ENCODE measurements at regions not wholly inside any gene's neighbourhood (a gene's known extent, or its start where the extent isn't known, plus 50 kb on each side); places are given as distances from the start of the nearest gene placed in this dataset.
A peak's percentile ranks its signal among the peaks of the same experiment; 100 is the strongest.

- TF ChIP-seq, protein P1, sequence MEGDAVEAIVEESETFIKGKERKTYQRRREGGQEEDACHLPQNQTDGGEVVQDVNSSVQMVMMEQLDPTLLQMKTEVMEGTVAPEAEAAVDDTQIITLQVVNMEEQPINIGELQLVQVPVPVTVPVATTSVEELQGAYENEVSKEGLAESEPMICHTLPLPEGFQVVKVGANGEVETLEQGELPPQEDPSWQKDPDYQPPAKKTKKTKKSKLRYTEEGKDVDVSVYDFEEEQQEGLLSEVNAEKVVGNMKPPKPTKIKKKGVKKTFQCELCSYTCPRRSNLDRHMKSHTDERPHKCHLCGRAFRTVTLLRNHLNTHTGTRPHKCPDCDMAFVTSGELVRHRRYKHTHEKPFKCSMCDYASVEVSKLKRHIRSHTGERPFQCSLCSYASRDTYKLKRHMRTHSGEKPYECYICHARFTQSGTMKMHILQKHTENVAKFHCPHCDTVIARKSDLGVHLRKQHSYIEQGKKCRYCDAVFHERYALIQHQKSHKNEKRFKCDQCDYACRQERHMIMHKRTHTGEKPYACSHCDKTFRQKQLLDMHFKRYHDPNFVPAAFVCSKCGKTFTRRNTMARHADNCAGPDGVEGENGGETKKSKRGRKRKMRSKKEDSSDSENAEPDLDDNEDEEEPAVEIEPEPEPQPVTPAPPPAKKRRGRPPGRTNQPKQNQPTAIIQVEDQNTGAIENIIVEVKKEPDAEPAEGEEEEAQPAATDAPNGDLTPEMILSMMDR (IDR thresholded peaks at IDR 0.05): no peak
Measured at GRCh38 chr3:6172871-6173642, 687.9 kb upstream of the GRM7 start.

DNA sequence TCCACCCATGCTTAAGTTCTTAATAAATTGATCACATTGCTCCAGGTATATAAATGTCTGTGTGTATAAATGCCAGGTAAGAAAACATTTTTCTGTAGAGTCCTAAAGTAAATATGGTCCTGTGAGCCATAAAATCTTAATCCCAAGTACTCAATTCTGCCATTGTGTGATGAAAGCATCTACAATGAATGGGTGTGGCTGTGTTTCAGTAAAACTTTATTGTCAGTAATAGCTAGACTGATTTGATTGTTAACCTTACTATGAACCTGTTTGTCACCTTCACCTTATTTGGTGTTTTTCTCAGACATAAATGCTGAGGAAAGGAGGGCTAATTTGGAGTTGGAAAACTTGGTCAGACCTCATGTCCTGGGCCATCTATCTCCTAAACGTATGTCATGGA is 683.5 kb upstream of the GRM7 start:
- TF ChIP-seq, protein P1 (IDR thresholded peaks at IDR 0.05): no peak

DNA sequence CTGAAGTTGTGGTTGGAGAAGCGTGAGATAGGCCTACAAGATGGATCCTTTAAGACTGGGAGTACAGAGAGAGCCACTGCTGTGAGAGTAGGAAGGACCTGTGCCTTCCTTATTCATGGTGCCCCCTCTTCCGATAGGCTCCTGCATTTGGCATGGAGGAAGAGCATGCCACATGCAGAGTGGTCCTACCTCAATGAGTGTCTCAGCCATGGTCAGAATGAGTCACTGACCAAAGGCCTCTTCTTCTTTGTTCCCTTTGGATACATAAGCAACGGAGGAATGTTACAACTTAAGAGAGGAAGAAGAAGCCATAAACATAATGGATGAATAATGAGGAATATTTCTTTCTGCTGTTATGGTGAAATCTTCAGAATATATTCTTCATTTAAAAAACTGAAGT is 681.2 kb upstream of the GRM7 start:
- TF ChIP-seq, protein P1 (IDR thresholded peaks at IDR 0.05): no peak

DNA sequence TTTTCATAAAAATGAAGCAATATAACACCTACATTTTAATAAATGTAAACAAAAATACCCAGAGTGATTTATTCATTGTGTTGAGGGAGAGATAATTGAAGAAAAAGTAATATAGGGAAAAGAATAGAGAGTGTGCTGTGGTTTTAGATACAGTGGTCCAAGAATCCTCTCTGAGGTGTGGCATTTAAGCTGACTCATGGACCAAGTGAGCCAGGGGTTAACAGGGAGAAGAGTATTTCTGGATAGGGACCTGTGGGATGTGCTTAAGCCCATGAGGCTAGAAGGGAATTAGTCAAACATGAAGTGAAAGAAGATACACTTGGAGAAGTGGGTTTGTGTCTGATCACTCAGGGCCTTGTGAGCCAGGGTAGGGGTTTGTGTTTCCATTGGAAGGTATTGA is 680.7 kb upstream of the GRM7 start:
- TF ChIP-seq, protein P1 (IDR thresholded peaks at IDR 0.05): no peak

DNA sequence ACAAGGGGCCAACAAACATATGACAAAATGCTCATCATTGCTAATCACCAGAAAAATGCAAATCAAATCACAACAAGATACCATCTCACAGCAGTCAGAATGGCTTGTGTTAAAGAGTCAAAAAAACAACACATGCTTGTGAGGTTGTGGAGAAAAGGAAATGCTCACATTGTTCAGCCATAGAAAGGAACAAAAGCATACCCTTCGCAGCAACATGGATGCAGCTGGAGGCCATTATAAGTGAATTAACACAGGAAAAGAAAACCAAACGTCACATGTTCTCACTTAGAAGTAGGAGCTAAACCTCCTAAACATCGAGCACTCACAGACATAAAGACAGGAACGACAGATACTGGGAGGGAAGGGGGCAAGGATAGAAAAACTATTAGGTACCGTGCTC is 678.4 kb upstream of the GRM7 start:
- TF ChIP-seq, protein P1 (IDR thresholded peaks at IDR 0.05): no peak

DNA sequence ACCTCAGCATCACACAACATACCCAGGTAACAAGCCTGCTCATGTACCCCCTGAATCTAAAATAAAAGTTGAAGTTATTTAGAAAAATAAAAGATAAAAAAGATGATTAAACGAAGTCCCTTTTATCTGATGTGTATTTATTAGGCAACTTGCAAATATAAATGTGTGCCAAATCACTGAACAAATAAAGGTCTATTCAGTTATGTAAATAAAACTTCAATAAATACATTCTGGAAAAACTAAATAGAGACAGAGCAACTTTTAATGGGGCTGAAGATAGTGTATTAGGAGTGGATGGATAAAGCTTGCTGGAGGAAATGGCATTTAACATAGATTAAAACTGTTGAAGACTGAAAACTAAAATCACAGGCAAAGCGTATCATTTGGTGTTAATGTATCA is 678.0 kb upstream of the GRM7 start:
- TF ChIP-seq, protein P1 (IDR thresholded peaks at IDR 0.05): no peak

DNA sequence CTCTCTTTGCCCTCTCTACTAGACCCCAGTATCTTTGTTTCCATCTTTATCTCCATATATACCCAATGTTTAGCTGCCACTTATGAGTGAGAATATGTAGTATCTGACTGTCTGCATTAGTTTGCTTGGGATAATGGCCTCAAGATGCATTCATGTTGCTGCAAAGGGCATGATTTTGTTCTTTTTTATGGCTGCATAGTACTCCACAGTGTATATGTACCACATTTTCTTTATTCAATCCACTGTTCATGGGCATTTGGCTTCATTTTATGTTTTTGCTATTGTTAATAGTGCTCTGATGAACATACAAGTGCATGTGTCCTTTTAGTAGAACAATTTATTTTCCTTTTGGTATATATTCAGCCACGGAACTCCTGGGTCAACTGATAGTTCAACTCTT is 671.5 kb upstream of the GRM7 start:
- TF ChIP-seq, protein P1 (IDR thresholded peaks at IDR 0.05): no peak

GRCh38 chr3:6204891-6205290 is 656.0 kb upstream of the GRM7 start:
- TF ChIP-seq, protein P1 (IDR thresholded peaks at IDR 0.05): peak; percentile 78
